IPS-15b (cell line): ENCODE measurements at regions not wholly inside any gene's neighbourhood (a gene's known extent, or its start where the extent isn't known, plus 50 kb on each side); places are given as distances from the start of the nearest gene placed in this dataset.

ENCODE experiments used
- H3K27me3 ChIP-seq: one replicate; pipeline ENCODE4 v1.6.1; 2013; ENCODE audit warnings: low read length; ENCODE audit not compliant: control insufficient read depth, insufficient read depth
- H3K36me3 ChIP-seq: one replicate; pipeline ENCODE4 v1.6.1; 2013; ENCODE audit warnings: low read length; ENCODE audit not compliant: control insufficient read depth, insufficient read depth
- H3K4me1 ChIP-seq: one replicate; pipeline ENCODE4 v1.6.1; 2013; ENCODE audit warnings: mild to moderate bottlenecking, low read length; ENCODE audit not compliant: control insufficient read depth, insufficient read depth
- H3K4me3 ChIP-seq: one replicate; pipeline ENCODE4 v1.5.1; 2013; ENCODE audit warnings: low read depth, low read length
- H3K9ac ChIP-seq: one replicate; pipeline ENCODE4 v1.6.1; 2013; ENCODE audit warnings: low read depth, mild to moderate bottlenecking, low read length
- H3K9me3 ChIP-seq: one replicate; pipeline ENCODE4 v1.6.1; 2013; ENCODE audit warnings: mild to moderate bottlenecking, low read length; ENCODE audit not compliant: control insufficient read depth, insufficient read depth

DNA sequence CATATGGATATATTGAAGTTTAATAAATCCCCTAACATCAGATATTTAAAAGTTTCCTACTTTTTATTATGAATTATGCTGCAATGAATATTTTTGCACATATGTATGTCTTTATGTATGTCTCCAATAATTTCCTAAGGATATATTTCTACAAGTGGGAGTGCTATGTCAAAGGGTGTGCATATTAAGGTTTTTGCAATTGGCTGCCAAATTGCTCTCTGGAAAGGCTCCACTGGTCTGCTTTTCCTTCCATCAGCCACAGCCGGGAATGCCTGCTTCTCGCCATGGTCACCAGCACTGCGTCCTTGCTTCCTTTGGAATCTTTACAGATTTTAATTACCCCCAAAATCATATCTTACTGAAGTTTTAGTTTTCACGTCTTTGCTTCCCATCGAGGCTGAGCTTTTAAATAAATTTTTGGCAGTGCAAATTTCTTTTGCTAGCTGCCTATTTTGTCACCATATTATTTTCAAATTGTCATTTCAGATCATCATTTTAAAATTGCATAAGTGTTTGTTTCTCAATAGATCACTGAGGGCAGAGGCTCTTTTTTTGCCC lies 221.7 kb downstream of the SNX19 start:
- peaks cover 2% of the 10 kb centered on the region for H3K27me3 ChIP-seq
- H3K9ac ChIP-seq, result no peak overlapping the region
- no peaks in the 10 kb centered on the region for H3K9me3 ChIP-seq
- H3K4me1 ChIP-seq, result no peaks in the 10 kb centered on the region
- no peaks in the 10 kb centered on the region for H3K36me3 ChIP-seq
- no peak overlapping the region for H3K4me3 ChIP-seq

GRCh38 chr11:130698174-130698573 lies 218.1 kb downstream of the SNX19 start:
- no peaks in the 10 kb centered on the region for H3K27me3 ChIP-seq
- no peaks in the 10 kb centered on the region for H3K36me3 ChIP-seq
- H3K9ac ChIP-seq, result no peak overlapping the region
- H3K4me3 ChIP-seq, result no peak overlapping the region
- no peaks in the 10 kb centered on the region for H3K9me3 ChIP-seq
- H3K4me1 ChIP-seq, result no peaks in the 10 kb centered on the region

DNA sequence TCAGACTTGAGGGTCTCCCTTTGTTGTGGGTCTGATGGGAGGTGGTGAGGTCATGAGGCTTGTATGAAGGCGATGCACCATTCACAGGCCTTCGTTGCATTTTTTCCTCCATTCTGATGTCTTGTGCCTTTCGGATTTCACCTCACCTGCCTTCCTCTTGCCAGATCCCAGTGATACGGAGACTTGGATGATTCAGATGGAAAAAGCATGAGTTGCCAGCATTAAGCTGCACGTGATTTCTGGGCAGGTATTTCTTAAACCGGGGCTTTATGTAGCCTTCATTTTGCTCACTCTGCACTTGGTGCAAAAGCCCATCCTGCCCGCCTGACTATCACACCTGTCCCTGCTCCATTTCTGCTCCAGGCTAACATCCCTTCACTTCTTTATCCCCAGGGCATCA lies 216.7 kb downstream of the SNX19 start:
- no peaks in the 10 kb centered on the region for H3K4me1 ChIP-seq
- no peaks in the 10 kb centered on the region for H3K36me3 ChIP-seq
- H3K27me3 ChIP-seq, result no peaks in the 10 kb centered on the region
- no peak overlapping the region for H3K4me3 ChIP-seq
- H3K9me3 ChIP-seq, result no peaks in the 10 kb centered on the region
- no peak overlapping the region for H3K9ac ChIP-seq

DNA sequence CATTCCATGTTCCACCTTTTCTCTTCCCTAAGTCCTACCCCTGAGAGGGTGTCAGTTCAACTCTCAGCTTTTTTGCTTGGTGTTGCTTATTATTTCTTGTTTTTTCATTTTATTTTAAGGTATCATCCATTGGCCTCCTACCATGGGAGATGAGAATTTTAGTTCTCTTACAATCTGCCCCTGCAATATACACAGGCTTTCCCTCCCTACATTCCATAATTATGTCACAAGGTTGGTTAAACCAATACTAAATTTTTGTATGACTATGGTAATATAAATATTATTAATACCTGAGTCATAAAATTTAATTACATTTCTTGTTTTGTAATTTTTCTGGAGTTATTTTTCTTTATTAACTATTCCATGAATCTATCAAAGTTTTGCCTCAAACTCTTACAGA lies 216.2 kb downstream of the SNX19 start:
- Histone ChIP-seq H3K4me1 (no peaks in the 10 kb centered on the region), H3K9ac (no peak overlapping the region), H3K36me3 (no peaks in the 10 kb centered on the region), H3K27me3 (no peaks in the 10 kb centered on the region), H3K9me3 (no peaks in the 10 kb centered on the region), H3K4me3 (no peak overlapping the region)

DNA sequence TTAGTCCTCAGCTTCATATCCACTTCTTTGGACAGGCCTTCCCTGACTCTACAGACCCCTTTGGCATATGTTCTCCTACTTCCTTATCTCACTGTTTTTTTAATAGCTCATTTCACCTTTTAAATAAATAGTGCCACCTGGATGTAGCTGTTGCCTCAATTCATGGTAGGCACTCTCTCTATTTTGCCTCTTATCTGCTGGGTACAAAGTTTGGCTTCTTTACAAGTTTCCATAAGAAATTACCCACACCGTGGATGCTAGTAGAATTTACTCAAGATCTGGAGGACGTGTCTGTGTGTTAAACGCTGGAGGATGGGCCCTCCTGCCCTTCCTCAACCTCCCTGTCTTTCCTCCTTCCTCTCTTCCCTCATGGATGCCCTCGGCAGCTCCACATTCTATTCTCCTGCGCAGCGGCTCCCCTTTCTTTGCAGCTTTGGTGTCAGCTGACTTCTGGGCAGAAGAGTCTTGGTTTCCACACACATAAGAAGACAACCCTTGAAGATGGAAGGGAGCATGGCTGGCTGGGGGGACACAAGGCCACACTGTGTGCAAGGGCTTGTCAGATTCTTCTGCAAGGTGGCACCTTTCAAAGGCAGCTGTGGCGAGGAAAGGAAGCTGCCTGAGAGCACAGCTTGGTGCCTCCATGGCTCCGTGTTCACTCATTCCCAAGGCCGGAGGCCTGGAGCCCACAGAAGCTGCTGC lies 212.6 kb downstream of the SNX19 start:
- no peaks in the 10 kb centered on the region for H3K27me3 ChIP-seq
- H3K4me3 ChIP-seq, result no peak overlapping the region
- H3K9ac ChIP-seq, result no peak overlapping the region
- no peaks in the 10 kb centered on the region for H3K9me3 ChIP-seq
- no peaks in the 10 kb centered on the region for H3K36me3 ChIP-seq
- no peaks in the 10 kb centered on the region for H3K4me1 ChIP-seq

DNA sequence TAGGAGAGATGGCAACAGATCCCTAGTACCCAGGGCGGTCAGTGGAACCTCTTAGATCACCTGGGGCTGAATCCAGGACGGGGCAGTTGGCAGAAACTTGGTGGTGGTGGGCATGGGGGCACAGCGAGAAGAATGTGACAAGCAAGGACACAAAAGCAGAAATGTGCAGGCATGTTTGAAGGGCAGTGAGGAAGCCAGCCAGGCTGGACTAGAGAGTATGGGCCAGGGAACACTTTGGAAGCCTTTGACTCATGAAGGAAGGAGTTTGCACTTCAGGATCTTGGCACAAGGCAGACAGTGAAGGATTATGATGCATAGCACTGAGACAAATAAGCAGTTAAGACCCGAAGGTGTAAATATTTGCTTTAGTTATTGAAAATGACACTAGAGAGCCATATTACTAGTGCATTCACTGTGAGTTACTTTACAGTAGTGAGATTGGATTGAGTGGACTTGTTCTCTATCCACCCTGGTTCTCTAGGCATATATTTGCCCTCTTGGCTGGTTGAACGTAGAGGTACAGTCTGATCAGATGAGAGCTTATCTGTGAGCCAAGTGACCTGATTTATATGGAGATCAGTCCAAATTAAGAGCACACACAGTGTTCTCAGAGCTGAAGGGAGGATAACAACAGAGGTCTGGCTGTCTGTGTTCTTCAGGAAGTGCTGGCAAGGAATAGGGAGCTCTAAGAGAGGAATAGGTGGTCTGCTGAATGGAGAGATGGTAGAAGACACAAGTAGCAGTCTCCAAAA lies 210.4 kb downstream of the SNX19 start:
- Histone ChIP-seq H3K27me3 (no peaks in the 10 kb centered on the region), H3K36me3 (no peaks in the 10 kb centered on the region), H3K4me1 (no peaks in the 10 kb centered on the region), H3K4me3 (no peak overlapping the region), H3K9me3 (peaks cover 3% of the 10 kb centered on the region), H3K9ac (no peak overlapping the region)

DNA sequence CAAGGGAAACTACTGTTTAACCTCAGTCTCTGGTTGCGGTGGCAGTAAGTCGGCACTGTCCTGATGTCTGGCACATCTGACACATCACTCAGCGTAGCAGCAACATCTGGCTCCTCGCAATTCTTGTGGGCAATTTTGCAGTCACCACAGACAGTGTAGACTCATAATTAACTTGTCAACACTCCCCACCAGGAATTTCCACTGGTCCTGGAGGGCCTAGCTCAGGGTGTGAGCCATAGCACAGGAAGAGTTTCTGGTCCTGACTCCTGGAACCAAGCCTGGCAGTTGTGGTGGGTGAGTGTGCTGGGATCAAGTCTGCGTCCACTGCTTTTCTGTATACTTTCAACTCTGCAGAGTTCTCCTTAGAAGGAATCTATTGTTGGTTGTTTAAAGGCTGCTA lies 209.7 kb downstream of the SNX19 start:
- Histone ChIP-seq H3K27me3 (no peaks in the 10 kb centered on the region), H3K9ac (no peak overlapping the region), H3K4me3 (no peak overlapping the region), H3K9me3 (peaks cover 3% of the 10 kb centered on the region), H3K4me1 (no peaks in the 10 kb centered on the region), H3K36me3 (no peaks in the 10 kb centered on the region)

DNA sequence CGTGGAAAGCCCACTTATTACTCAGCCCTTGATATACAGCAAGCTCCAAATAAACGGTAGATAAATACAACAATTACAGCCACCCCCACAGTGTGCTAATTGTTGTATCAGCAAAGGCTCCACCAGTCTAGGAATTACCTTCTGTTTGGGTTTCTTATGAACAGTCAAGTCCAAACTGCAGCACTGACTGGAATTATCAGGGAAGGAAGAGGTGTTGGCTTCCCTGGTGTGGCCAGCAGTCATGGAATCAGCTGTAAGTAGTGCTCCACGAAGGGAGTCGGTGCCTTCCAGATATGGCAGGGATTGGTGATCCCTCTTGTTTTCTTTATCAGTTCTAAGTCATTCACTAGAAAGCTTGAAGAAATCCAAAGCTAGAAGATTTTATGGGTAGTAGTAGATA lies 209.1 kb downstream of the SNX19 start:
- no peaks in the 10 kb centered on the region for H3K4me1 ChIP-seq
- H3K36me3 ChIP-seq, result no peaks in the 10 kb centered on the region
- no peaks in the 10 kb centered on the region for H3K27me3 ChIP-seq
- H3K9ac ChIP-seq, result no peak overlapping the region
- H3K4me3 ChIP-seq, result no peak overlapping the region
- peaks cover 3% of the 10 kb centered on the region for H3K9me3 ChIP-seq

- H3K9ac ChIP-seq, result no peak overlapping the region
- peaks cover 3% of the 10 kb centered on the region for H3K9me3 ChIP-seq
- H3K27me3 ChIP-seq, result no peaks in the 10 kb centered on the region
- H3K36me3 ChIP-seq, result no peaks in the 10 kb centered on the region
- no peaks in the 10 kb centered on the region for H3K4me1 ChIP-seq
- no peak overlapping the region for H3K4me3 ChIP-seq
Measured at GRCh38 chr11:130709531-130709930, 206.7 kb downstream of the SNX19 start.

- Histone ChIP-seq H3K27me3 (no peaks in the 10 kb centered on the region), H3K4me3 (no peak overlapping the region), H3K9me3 (peaks cover 3% of the 10 kb centered on the region), H3K9ac (no peak overlapping the region), H3K4me1 (no peaks in the 10 kb centered on the region), H3K36me3 (no peaks in the 10 kb centered on the region)
Measured at GRCh38 chr11:130710021-130710420, 206.3 kb downstream of the SNX19 start.

- H3K4me3 ChIP-seq, result no peak overlapping the region
- no peak overlapping the region for H3K9ac ChIP-seq
- peaks cover 3% of the 10 kb centered on the region for H3K9me3 ChIP-seq
- no peaks in the 10 kb centered on the region for H3K36me3 ChIP-seq
- no peaks in the 10 kb centered on the region for H3K27me3 ChIP-seq
- no peaks in the 10 kb centered on the region for H3K4me1 ChIP-seq
Measured at GRCh38 chr11:130710497-130711012, 205.7 kb downstream of the SNX19 start.

- Histone ChIP-seq H3K36me3 (no peaks in the 10 kb centered on the region), H3K4me1 (no peaks in the 10 kb centered on the region), H3K27me3 (no peaks in the 10 kb centered on the region), H3K9ac (no peak overlapping the region), H3K9me3 (peaks cover 3% of the 10 kb centered on the region), H3K4me3 (no peak overlapping the region)
Measured at GRCh38 chr11:130711193-130711592, 205.1 kb downstream of the SNX19 start.
